HG02973 (cell line): ENCODE measurements at regions not wholly inside any gene's neighbourhood (a gene's known extent, or its start where the extent isn't known, plus 50 kb on each side); places are given as distances from the start of the nearest gene placed in this dataset.

Experiments used
- ATAC-seq: cut with Tn5 transposase; IDR thresholded peaks from one replicate; pipeline ENCODE4 v1.9.1; 2021; ENCODE audit warnings: moderate library complexity; ENCODE audit not compliant: unreplicated experiment

GRCh38 chr1:98336472-98337083 lies 324.9 kb upstream of the SNX7 start:
- no peak for ATAC-seq

- no peak for ATAC-seq
Observed at GRCh38 chr1:98333936-98334335, 327.6 kb upstream of the SNX7 start.

- no peak for ATAC-seq
Observed at GRCh38 chr1:98333406-98333805, 328.1 kb upstream of the SNX7 start.

- ATAC-seq = no peak
Observed at GRCh38 chr1:98331718-98332311, 329.7 kb upstream of the SNX7 start.

- no peak for ATAC-seq
Observed at GRCh38 chr1:98331243-98331642, 330.3 kb upstream of the SNX7 start.

- ATAC-seq = no peak
Observed at GRCh38 chr1:98330224-98330623, 331.3 kb upstream of the SNX7 start.

GRCh38 chr1:98328855-98329254 lies 332.7 kb upstream of the SNX7 start:
- no peak for ATAC-seq

GRCh38 chr1:98327220-98327861 lies 334.2 kb upstream of the SNX7 start:
- ATAC-seq = no peak

GRCh38 chr1:98325646-98326440 lies 335.7 kb upstream of the SNX7 start:
- ATAC-seq = no peak

- ATAC-seq = no peak
Observed at GRCh38 chr1:98323906-98324358, 337.6 kb upstream of the SNX7 start.

- ATAC-seq = no peak
Observed at GRCh38 chr1:98323388-98323787, 338.1 kb upstream of the SNX7 start.

- ATAC-seq = no peak
Observed at GRCh38 chr1:98322966-98323365, 338.6 kb upstream of the SNX7 start.

GRCh38 chr1:98322086-98322485 lies 339.4 kb upstream of the SNX7 start:
- no peak for ATAC-seq

GRCh38 chr1:98321191-98321590 lies 340.3 kb upstream of the SNX7 start:
- ATAC-seq = no peak

- no peak for ATAC-seq
Observed at GRCh38 chr1:98316286-98316905, 345.1 kb upstream of the SNX7 start.

GRCh38 chr1:98315309-98315708 lies 346.2 kb upstream of the SNX7 start:
- ATAC-seq = no peak

- ATAC-seq = no peak
Observed at GRCh38 chr1:98314601-98315000, 346.9 kb upstream of the SNX7 start.

GRCh38 chr1:98306517-98307089 lies 354.9 kb upstream of the SNX7 start:
- no peak for ATAC-seq

- ATAC-seq = no peak
Observed at GRCh38 chr1:98305362-98305761, 356.2 kb upstream of the SNX7 start.

- ATAC-seq = no peak
Observed at GRCh38 chr1:98304888-98305287, 356.6 kb upstream of the SNX7 start.

- no peak for ATAC-seq
Observed at GRCh38 chr1:98299861-98300260, 361.7 kb upstream of the SNX7 start.
